ENCODE measurements at regions not wholly inside any gene's neighbourhood (a gene's known extent, or its start where the extent isn't known, plus 50 kb on each side); places are given as distances from the start of the nearest gene placed in this dataset.

DNA sequence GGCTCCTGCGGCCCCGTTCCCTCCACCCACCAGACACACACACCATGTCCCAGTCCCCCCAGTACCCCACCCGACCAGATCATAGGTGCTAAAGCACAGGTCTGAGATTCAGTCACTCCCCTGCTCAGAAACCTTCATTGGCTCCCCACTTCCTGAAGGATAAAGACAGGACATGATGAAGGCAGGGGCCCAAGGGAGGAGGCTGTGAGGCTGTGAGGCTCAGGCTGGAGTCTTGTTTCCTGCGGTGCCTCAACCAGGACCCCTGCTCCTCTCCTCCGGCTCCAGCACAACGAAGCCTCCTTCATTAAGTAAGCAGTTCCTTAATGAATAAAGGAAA, 81.1 kb downstream of the NCR2 start:
- TF ChIP-seq, protein P1, sequence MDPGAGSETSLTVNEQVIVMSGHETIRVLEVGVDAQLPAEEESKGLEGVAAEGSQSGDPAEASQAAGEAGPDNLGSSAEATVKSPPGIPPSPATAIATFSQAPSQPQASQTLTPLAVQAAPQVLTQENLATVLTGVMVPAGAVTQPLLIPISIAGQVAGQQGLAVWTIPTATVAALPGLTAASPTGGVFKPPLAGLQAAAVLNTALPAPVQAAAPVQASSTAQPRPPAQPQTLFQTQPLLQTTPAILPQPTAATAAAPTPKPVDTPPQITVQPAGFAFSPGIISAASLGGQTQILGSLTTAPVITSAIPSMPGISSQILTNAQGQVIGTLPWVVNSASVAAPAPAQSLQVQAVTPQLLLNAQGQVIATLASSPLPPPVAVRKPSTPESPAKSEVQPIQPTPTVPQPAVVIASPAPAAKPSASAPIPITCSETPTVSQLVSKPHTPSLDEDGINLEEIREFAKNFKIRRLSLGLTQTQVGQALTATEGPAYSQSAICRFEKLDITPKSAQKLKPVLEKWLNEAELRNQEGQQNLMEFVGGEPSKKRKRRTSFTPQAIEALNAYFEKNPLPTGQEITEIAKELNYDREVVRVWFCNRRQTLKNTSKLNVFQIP (CRISPR knock-in tag; IDR thresholded peaks at IDR 0.05; ENCODE audit: borderline replicate concordance, low read depth), result no peak
- TF ChIP-seq, protein P2, sequence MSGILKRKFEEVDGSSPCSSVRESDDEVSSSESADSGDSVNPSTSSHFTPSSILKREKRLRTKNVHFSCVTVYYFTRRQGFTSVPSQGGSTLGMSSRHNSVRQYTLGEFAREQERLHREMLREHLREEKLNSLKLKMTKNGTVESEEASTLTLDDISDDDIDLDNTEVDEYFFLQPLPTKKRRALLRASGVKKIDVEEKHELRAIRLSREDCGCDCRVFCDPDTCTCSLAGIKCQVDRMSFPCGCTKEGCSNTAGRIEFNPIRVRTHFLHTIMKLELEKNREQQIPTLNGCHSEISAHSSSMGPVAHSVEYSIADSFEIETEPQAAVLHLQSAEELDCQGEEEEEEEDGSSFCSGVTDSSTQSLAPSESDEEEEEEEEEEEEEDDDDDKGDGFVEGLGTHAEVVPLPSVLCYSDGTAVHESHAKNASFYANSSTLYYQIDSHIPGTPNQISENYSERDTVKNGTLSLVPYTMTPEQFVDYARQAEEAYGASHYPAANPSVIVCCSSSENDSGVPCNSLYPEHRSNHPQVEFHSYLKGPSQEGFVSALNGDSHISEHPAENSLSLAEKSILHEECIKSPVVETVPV (CRISPR knock-in tag; IDR thresholded peaks at IDR 0.05), result no peak
- TF ChIP-seq, protein P3, sequence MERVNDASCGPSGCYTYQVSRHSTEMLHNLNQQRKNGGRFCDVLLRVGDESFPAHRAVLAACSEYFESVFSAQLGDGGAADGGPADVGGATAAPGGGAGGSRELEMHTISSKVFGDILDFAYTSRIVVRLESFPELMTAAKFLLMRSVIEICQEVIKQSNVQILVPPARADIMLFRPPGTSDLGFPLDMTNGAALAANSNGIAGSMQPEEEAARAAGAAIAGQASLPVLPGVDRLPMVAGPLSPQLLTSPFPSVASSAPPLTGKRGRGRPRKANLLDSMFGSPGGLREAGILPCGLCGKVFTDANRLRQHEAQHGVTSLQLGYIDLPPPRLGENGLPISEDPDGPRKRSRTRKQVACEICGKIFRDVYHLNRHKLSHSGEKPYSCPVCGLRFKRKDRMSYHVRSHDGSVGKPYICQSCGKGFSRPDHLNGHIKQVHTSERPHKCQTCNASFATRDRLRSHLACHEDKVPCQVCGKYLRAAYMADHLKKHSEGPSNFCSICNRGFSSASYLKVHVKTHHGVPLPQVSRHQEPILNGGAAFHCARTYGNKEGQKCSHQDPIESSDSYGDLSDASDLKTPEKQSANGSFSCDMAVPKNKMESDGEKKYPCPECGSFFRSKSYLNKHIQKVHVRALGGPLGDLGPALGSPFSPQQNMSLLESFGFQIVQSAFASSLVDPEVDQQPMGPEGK (CRISPR knock-in tag; IDR thresholded peaks at IDR 0.05; ENCODE audit: borderline replicate concordance), result no peak
- TF ChIP-seq RARB (CRISPR knock-in tag; IDR thresholded peaks at IDR 0.05), result no peak
- TF ChIP-seq BACH2 (CRISPR knock-in tag; IDR thresholded peaks at IDR 0.05; ENCODE audit: borderline replicate concordance), result no peak
- TF ChIP-seq CSDC2 (CRISPR knock-in tag; IDR thresholded peaks at IDR 0.05), result no peak
- no peak for TF ChIP-seq ZC3H10 (CRISPR knock-in tag; IDR thresholded peaks at IDR 0.05)
- no peak for ATAC-seq

DNA sequence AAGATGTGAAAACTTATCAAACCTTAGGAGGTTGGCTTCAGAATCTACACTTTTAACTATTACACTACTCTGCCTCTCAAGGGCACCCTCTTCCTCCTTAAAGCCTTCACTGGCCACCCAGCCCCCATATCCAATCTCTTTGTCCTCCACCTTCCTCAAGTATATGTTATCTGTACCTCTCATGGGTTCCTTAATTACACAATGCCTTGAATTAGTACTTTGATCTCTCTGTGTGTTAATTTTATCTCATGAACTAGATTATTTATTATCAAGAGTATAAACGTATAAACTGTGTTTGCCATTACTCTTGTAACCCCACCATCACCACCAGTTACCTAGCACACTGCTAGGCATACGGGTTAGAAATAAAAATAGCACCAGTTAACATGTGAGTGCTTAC, 83.3 kb downstream of the NCR2 start:
- no peak for ATAC-seq
- TF ChIP-seq, protein P4, sequence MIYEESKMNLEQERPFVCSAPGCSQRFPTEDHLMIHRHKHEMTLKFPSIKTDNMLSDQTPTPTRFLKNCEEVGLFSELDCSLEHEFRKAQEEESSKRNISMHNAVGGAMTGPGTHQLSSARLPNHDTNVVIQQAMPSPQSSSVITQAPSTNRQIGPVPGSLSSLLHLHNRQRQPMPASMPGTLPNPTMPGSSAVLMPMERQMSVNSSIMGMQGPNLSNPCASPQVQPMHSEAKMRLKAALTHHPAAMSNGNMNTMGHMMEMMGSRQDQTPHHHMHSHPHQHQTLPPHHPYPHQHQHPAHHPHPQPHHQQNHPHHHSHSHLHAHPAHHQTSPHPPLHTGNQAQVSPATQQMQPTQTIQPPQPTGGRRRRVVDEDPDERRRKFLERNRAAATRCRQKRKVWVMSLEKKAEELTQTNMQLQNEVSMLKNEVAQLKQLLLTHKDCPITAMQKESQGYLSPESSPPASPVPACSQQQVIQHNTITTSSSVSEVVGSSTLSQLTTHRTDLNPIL (CRISPR knock-in tag; IDR thresholded peaks at IDR 0.05; ENCODE audit: low read depth), result no peak
- TF ChIP-seq ZFP30 (CRISPR knock-in tag; IDR thresholded peaks at IDR 0.05), result no peak
- TF ChIP-seq, protein P1 (CRISPR knock-in tag; IDR thresholded peaks at IDR 0.05; ENCODE audit: borderline replicate concordance, low read depth), result no peak
- TF ChIP-seq ZNF565 (CRISPR knock-in tag; conservative IDR thresholded peaks at IDR 0.05; ENCODE audit: low read depth), result no peak
- no peak for TF ChIP-seq GLIS3 (CRISPR knock-in tag; IDR thresholded peaks at IDR 0.05)
- no peak for TF ChIP-seq TCF4 (CRISPR knock-in tag; IDR thresholded peaks at IDR 0.05; ENCODE audit: borderline replicate concordance)
- TF ChIP-seq ARNTL (CRISPR knock-in tag; IDR thresholded peaks at IDR 0.05; ENCODE audit: borderline replicate concordance, low read depth), result no peak
- TF ChIP-seq, protein P5, sequence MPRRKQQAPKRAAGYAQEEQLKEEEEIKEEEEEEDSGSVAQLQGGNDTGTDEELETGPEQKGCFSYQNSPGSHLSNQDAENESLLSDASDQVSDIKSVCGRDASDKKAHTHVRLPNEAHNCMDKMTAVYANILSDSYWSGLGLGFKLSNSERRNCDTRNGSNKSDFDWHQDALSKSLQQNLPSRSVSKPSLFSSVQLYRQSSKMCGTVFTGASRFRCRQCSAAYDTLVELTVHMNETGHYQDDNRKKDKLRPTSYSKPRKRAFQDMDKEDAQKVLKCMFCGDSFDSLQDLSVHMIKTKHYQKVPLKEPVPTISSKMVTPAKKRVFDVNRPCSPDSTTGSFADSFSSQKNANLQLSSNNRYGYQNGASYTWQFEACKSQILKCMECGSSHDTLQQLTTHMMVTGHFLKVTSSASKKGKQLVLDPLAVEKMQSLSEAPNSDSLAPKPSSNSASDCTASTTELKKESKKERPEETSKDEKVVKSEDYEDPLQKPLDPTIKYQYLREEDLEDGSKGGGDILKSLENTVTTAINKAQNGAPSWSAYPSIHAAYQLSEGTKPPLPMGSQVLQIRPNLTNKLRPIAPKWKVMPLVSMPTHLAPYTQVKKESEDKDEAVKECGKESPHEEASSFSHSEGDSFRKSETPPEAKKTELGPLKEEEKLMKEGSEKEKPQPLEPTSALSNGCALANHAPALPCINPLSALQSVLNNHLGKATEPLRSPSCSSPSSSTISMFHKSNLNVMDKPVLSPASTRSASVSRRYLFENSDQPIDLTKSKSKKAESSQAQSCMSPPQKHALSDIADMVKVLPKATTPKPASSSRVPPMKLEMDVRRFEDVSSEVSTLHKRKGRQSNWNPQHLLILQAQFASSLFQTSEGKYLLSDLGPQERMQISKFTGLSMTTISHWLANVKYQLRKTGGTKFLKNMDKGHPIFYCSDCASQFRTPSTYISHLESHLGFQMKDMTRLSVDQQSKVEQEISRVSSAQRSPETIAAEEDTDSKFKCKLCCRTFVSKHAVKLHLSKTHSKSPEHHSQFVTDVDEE (CRISPR knock-in tag; IDR thresholded peaks at IDR 0.05), result no peak
- no peak for TF ChIP-seq RARB (CRISPR knock-in tag; IDR thresholded peaks at IDR 0.05)
- TF ChIP-seq, protein P2 (CRISPR knock-in tag; IDR thresholded peaks at IDR 0.05), result no peak
- no peak for TF ChIP-seq OSR1 (CRISPR knock-in tag; IDR thresholded peaks at IDR 0.05)
- no peak for TF ChIP-seq SNAI2 (CRISPR knock-in tag; IDR thresholded peaks at IDR 0.05)
- no peak for TF ChIP-seq PPARA (CRISPR knock-in tag; IDR thresholded peaks at IDR 0.05; ENCODE audit: borderline replicate concordance)
- TF ChIP-seq CSDC2 (CRISPR knock-in tag; IDR thresholded peaks at IDR 0.05), result no peak
- TF ChIP-seq ZC3H10 (CRISPR knock-in tag; IDR thresholded peaks at IDR 0.05), result no peak
- TF ChIP-seq, protein P3 (CRISPR knock-in tag; IDR thresholded peaks at IDR 0.05; ENCODE audit: borderline replicate concordance), result no peak
- no peak for TF ChIP-seq ESRRG (CRISPR knock-in tag; IDR thresholded peaks at IDR 0.05)
- TF ChIP-seq ISL1 (CRISPR knock-in tag; IDR thresholded peaks at IDR 0.05), result no peak
- TF ChIP-seq ZNF70 (CRISPR knock-in tag; IDR thresholded peaks at IDR 0.05), result no peak

All from SK-N-SH treated with all-trans-retinoic acid at 6 μM for 48 hours (cell line).